H1 (cell line): ENCODE measurements at regions not wholly inside any gene's neighbourhood (a gene's known extent, or its start where the extent isn't known, plus 50 kb on each side); places are given as distances from the start of the nearest gene placed in this dataset.

Source experiments
- ATF3 ChIP-seq: IDR thresholded peaks from 2 replicates; pipeline ENCODE4 v1.6.1; 2011; ENCODE audit warnings: low read depth, mild to moderate bottlenecking, low read length; ENCODE audit not compliant: insufficient read depth
- SP4 ChIP-seq: IDR thresholded peaks from 2 replicates; pipeline ENCODE4 v1.6.1; 2012; ENCODE audit warnings: low read length, inconsistent platforms
- TF ChIP-seq, protein P1 (sequence below), 3 experiments: IDR thresholded peaks; 1 replicate in 2 of 3; 2 replicates in 1 of 3; pipeline versions ENCODE4 v1.5.1 to v1.6.1; 2011; ENCODE audit warnings: low read length in 3 of 3, mild to moderate bottlenecking in 3 of 3, inconsistent platforms in 2 of 3, low read depth in 1 of 3, moderate library complexity in 1 of 3; ENCODE audit not compliant: insufficient read depth in 1 of 3; ENCODE audit errors: control extremely low read depth in 1 of 3

DNA sequence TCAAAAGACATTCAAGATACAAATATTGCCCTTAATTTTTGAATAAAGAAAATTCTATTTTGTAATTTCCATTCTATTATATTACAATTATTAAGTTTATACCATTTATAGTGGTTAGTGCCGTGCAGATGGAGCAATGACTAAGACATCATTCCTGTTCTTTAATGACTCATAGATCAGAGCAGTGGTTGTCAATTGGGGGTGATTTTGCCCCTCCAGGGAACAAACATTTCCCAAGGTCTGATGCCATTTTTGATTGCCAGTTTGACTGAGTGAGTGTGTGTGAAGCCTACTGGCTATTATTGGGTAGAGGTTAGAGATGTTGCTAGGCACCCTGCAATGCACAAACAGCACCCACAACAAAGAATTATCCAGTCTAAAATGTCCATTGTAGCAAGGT, 97.9 kb upstream of the DDIT4L start (continued):
- TF ChIP-seq, protein P1, sequence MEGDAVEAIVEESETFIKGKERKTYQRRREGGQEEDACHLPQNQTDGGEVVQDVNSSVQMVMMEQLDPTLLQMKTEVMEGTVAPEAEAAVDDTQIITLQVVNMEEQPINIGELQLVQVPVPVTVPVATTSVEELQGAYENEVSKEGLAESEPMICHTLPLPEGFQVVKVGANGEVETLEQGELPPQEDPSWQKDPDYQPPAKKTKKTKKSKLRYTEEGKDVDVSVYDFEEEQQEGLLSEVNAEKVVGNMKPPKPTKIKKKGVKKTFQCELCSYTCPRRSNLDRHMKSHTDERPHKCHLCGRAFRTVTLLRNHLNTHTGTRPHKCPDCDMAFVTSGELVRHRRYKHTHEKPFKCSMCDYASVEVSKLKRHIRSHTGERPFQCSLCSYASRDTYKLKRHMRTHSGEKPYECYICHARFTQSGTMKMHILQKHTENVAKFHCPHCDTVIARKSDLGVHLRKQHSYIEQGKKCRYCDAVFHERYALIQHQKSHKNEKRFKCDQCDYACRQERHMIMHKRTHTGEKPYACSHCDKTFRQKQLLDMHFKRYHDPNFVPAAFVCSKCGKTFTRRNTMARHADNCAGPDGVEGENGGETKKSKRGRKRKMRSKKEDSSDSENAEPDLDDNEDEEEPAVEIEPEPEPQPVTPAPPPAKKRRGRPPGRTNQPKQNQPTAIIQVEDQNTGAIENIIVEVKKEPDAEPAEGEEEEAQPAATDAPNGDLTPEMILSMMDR (IDR thresholded peaks at IDR 0.05; ENCODE audit: control extremely low read depth in 1 of 3, insufficient read depth in 1 of 3, low read depth in 1 of 3, low read length in 3 of 3), result no peak
- TF ChIP-seq ATF3 (no peak), SP4 (no peak)
